Epithelial cell of proximal tubule (primary cell): ENCODE measurements at regions not wholly inside any gene's neighbourhood (a gene's known extent, or its start where the extent isn't known, plus 50 kb on each side); places are given as distances from the start of the nearest gene placed in this dataset.
"Not testable (repeated sequence)": the region's sequence is repeated elsewhere in the genome, so short reads cannot be mapped to it uniquely, and the experiment has no call there.

Source experiments
- DNase-seq: peaks from one replicate; pipeline ENCODE4 v3.0.0-alpha.2; 2011; ENCODE audit warnings: low read depth
- H3K4me3 ChIP-seq: 2 replicates; pipeline ENCODE4 v1.5.1; 2011; ENCODE audit warnings: low read depth, mild to moderate bottlenecking, low read length
- TF ChIP-seq, protein P1 (sequence below): conservative IDR thresholded peaks from 2 replicates; pipeline ENCODE4 v1.5.1; 2012; ENCODE audit warnings: low read depth, mild to moderate bottlenecking, low read length

- TF ChIP-seq, protein P1, sequence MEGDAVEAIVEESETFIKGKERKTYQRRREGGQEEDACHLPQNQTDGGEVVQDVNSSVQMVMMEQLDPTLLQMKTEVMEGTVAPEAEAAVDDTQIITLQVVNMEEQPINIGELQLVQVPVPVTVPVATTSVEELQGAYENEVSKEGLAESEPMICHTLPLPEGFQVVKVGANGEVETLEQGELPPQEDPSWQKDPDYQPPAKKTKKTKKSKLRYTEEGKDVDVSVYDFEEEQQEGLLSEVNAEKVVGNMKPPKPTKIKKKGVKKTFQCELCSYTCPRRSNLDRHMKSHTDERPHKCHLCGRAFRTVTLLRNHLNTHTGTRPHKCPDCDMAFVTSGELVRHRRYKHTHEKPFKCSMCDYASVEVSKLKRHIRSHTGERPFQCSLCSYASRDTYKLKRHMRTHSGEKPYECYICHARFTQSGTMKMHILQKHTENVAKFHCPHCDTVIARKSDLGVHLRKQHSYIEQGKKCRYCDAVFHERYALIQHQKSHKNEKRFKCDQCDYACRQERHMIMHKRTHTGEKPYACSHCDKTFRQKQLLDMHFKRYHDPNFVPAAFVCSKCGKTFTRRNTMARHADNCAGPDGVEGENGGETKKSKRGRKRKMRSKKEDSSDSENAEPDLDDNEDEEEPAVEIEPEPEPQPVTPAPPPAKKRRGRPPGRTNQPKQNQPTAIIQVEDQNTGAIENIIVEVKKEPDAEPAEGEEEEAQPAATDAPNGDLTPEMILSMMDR, result no peak
- H3K4me3 ChIP-seq, result no peak overlapping the region
- no peak for DNase-seq
These were observed 167.6 kb downstream of the EPM2A start for GRCh38 chr6:145567684-145568252.

DNA sequence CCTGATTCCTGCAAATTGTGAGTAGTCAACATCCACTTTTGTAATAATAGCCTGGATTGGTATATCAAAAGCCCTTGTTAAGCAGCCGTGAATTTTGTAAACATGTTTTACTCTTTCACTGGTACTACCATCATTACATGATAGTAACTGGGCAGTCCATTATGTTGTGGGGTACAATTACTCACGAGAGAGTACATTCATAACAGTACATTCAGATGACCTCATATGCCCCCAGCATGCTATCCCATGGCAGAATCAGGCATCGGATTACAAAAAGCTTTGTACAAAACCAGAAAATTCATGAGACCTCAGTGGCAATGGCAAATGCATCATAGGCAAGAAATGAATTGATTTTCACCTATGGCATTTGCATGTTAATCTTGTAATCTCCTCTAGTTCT, 166.2 kb downstream of the EPM2A start:
- no peak for DNase-seq
- no peak overlapping the region for H3K4me3 ChIP-seq
- TF ChIP-seq, protein P1, result no peak

DNA sequence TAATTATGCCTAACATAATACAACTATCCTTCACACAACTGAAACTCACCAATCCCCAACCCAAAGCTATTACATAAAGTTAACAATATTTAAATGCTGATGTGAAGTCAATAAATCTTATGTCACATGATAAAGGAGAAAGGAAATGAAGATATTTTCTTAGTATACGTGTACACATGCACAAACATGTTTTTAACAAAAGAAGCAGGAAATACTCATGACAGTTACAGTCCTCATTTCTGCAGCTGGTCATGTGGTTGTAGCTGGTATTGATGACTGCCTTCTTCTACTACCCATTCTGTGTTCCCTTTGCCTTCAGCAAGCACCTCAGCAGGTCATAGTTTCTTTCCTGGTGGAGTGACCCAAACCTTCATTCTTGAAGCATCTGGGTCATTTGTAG, 165.0 kb downstream of the EPM2A start:
- DNase-seq, H3K4me3 ChIP-seq: not testable (repeated sequence)

DNA sequence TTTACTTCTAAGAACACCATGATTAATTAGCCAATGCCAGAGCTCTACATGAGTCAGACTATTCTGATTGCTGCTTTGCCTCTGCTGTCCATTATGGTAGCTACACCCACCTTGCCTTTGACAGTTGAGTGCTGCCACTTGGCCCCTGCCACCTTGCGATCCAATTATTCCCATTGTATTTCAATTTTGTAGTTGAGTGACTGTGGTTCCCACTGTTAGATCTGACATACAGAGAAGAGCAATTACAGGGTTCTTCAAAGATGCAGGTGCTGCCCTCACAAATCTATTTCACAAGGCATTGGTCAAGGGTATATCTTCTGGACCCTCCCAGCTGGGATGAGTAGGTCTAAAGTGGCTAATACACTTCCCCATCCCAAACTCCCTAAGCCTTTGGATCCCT, 161.1 kb downstream of the EPM2A start:
- DNase-seq, result not testable (repeated sequence)

More for the DNA sequence above, 161.1 kb downstream of the EPM2A start:
- H3K4me3 ChIP-seq, result not testable (repeated sequence)
